Lower lobe of right lung (tissue), 2 donors: ENCODE measurements at regions not wholly inside any gene's neighbourhood (a gene's known extent, or its start where the extent isn't known, plus 50 kb on each side); places are given as distances from the start of the nearest gene placed in this dataset.
A peak's percentile ranks its signal among the peaks of the same experiment; 100 is the strongest.

Source experiments
- ATAC-seq, 2 donors: fragments of 200-7000 bp; cut with Tn5 transposase; one replicate each; pipeline ENCODE4 v1.9.1; 2020 to 2022; ENCODE audit warnings: mild to moderate bottlenecking in 2 of 2, moderate library complexity in 2 of 2
- DNase-seq: peaks from one replicate; pipeline ENCODE4 v3.0.0-alpha.2; 2020
- H3K27ac ChIP-seq: fragments of 200-600 bp; one replicate; pipeline ENCODE4 v1.8.0; 2022
- H3K27me3 ChIP-seq: fragments of 200-600 bp; one replicate; pipeline ENCODE4 v1.8.0; 2022; ENCODE audit warnings: low read depth
- H3K36me3 ChIP-seq: fragments of 200-600 bp; one replicate; pipeline ENCODE4 v1.8.0; 2022; ENCODE audit warnings: mild to moderate bottlenecking
- H3K4me1 ChIP-seq: fragments of 200-600 bp; one replicate; pipeline ENCODE4 v1.8.0; 2022
- H3K4me3 ChIP-seq: fragments of 200-600 bp; one replicate; pipeline ENCODE4 v1.8.0; 2022; ENCODE audit warnings: mild to moderate bottlenecking
- H3K9me3 ChIP-seq: fragments of 200-600 bp; one replicate; pipeline ENCODE4 v1.8.0; 2022
- intact Hi-C: fragments of 100-400 bp; cut with DNase I; formaldehyde crosslinking; loops from one replicate; pipeline ENCODE4 v1.11.0; 2022
- TF ChIP-seq, protein P1 (sequence below): fragments of 200-600 bp; IDR thresholded peaks from one replicate; pipeline ENCODE4 v1.8.0; 2022; ENCODE audit warnings: antibody characterized with exemption, mild to moderate bottlenecking
- donor health status: DM: no; HTN: yes; CAD: no; lungs with severe emphysema.

DNA sequence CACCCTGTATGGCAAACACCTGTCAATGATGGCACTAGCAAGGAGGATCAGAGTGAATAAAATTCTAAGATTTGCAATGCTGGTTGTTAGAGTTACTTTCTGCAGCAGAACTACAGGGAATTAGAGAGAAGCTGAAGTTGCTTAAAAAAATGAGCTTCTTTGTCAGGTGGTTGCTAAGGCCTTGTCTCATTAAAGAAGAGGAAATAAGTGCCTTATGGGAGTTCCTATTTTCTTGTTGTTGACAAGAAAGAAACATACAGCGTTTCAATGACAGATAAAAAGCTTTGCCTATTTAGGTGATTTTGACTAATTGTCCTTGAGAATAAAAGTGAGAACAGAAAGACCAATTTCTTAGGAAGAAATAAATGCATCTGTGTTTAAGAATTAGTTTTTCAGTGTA, 106.0 kb upstream of the ARHGAP24 start:
- TF ChIP-seq, protein P1, sequence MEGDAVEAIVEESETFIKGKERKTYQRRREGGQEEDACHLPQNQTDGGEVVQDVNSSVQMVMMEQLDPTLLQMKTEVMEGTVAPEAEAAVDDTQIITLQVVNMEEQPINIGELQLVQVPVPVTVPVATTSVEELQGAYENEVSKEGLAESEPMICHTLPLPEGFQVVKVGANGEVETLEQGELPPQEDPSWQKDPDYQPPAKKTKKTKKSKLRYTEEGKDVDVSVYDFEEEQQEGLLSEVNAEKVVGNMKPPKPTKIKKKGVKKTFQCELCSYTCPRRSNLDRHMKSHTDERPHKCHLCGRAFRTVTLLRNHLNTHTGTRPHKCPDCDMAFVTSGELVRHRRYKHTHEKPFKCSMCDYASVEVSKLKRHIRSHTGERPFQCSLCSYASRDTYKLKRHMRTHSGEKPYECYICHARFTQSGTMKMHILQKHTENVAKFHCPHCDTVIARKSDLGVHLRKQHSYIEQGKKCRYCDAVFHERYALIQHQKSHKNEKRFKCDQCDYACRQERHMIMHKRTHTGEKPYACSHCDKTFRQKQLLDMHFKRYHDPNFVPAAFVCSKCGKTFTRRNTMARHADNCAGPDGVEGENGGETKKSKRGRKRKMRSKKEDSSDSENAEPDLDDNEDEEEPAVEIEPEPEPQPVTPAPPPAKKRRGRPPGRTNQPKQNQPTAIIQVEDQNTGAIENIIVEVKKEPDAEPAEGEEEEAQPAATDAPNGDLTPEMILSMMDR = no peak
- intact Hi-C loops = no loop called here

DNA sequence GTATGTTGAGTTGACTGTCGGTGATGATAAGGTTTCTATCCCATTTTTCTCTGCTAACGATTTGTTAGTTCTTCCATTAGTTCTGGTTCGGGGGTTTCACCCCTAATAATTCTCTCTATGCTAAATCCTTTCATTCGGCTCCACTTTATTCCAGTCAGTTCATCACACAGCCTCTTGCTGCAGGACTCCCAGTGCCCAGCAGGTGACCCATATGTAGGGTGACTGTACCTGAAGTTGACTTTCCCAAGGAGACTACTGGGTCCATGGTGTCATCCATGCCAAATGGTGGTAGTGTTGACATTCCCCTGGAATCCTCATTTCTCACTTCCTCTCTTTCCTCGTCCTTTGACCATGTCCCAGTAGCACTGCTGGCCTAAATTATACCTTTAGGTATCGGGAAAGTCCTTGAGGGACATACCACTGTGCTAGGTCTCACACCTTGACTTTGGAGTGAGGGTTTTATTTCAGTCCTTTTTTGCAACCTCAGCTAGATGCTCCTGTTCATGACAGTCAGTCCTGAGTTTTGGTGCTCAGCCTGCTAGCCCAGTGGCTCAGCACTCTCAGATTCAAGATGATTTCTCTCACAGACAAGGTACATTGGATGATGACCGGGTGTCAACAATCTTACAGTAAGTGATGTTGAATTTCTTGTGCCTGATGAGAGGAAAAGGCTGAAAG, 105.1 kb upstream of the ARHGAP24 start:
- TF ChIP-seq, protein P1 = no peak
- no peak for DNase-seq
- Histone ChIP-seq H3K27me3 (no peaks in the 10 kb centered on the region), H3K4me3 (no peak overlapping the region), H3K27ac (no peak overlapping the region), H3K4me1 (no peaks in the 10 kb centered on the region), H3K9me3 (no peaks in the 10 kb centered on the region), H3K36me3 (no peaks in the 10 kb centered on the region)
- no peak for ATAC-seq
- intact Hi-C loops = no loop called here

More for the DNA sequence above, 106.0 kb upstream of the ARHGAP24 start:
- ATAC-seq (no peak), DNase-seq (no peak)
- no peak overlapping the region for H3K4me3 ChIP-seq
- no peaks in the 10 kb centered on the region for H3K4me1 ChIP-seq
- no peaks in the 10 kb centered on the region for H3K36me3 ChIP-seq
- H3K9me3 ChIP-seq = no peaks in the 10 kb centered on the region
- no peak overlapping the region for H3K27ac ChIP-seq
- no peaks in the 10 kb centered on the region for H3K27me3 ChIP-seq

DNA sequence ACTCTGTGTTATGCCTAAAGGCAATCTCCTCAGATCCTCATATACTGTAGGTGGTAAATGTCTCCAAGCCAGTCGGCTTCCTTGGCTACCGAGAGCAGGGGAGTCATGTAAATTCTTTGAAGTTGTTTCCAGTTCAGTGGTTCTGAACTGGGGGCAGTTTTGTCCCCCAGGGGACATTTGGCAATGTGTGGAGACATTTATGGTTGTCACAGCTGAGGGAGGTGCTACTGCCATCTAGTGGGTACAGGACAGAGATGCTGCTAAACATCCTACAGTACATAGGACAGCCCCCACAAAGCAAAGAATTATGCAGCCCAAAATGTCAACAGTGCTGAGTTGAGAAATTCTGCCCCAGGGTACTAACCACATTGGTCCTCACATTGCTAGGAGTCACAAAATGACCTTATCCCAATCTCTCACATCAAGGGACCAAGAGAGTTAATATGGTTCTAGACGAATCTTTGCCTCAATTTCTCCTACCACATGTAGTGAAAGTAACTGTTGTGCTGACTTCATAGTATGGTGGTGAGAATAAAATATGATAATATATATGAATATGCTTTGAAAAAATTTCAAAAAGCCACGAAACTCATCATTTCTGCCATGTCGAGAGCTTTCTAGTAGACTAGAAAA, 104.4 kb upstream of the ARHGAP24 start:
- no peak overlapping the region for H3K27ac ChIP-seq
- H3K9me3 ChIP-seq = no peaks in the 10 kb centered on the region
- TF ChIP-seq, protein P1 = peak; percentile 60
- no peak overlapping the region for H3K4me3 ChIP-seq
- H3K36me3 ChIP-seq = no peaks in the 10 kb centered on the region
- H3K4me1 ChIP-seq = no peaks in the 10 kb centered on the region
- DNase-seq (no peak), ATAC-seq (peak; percentile 74 to 76)
- intact Hi-C loops = no loop called here
- no peaks in the 10 kb centered on the region for H3K27me3 ChIP-seq

DNA sequence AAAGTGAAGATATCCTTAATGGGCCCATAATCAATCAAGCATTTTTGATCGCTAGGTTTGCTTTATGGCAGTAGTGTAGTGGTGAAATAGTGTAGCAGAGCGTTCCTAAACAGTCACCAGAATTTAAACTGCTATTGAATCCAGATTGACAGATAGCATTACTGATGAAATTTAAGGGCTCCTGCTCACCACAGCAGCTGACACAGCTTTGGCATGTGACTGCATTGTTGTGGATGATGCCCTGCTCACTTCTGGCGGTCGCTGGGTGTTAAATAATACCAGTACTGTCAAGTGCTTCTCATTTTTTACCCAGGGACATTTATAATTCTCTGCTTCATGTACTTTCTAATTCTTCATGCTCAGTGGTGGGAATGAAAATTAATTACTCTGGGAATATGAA, 102.0 kb upstream of the ARHGAP24 start:
- no peaks in the 10 kb centered on the region for H3K4me1 ChIP-seq
- TF ChIP-seq, protein P1 = no peak
- no peak overlapping the region for H3K4me3 ChIP-seq
- ATAC-seq (no peak), DNase-seq (no peak)
- intact Hi-C loops = no loop called here
- H3K27ac ChIP-seq = no peak overlapping the region
- H3K9me3 ChIP-seq = no peaks in the 10 kb centered on the region
- no peaks in the 10 kb centered on the region for H3K36me3 ChIP-seq
- H3K27me3 ChIP-seq = no peaks in the 10 kb centered on the region

DNA sequence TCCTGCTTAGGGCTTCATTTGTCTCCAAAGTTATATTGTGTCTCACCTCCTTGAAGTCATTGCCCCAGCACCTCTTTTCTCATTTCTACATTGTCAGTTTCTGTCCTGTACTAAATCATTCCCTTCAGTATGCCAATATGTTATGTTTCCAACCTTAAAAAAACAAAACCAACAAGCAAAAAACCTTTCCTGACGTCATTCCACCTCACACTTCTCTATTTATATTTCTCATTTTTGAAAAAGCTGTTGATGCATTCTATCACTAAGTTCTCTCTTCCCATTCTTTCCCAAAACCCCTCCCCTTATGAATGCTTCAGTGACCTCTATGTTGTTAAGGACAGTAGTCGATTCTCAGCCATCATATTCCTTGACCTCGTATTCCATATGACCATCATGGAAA, 98.7 kb upstream of the ARHGAP24 start:
- Histone ChIP-seq H3K27me3 (no peaks in the 10 kb centered on the region), H3K9me3 (no peaks in the 10 kb centered on the region), H3K4me1 (no peaks in the 10 kb centered on the region), H3K36me3 (no peaks in the 10 kb centered on the region), H3K4me3 (no peak overlapping the region), H3K27ac (no peak overlapping the region)
- ATAC-seq (no peak), DNase-seq (no peak)
- intact Hi-C loops = no loop called here
- TF ChIP-seq, protein P1 = no peak
